Activated CD4-positive, alpha-beta T cell treated with anti-CD3 and anti-CD28 coated beads, Interleukin-2, Interleukin-6, amounts not matched to agents 100 ng/mL and 50 ng/mL, durations not matched to agents 16 hours and 8 hours (primary cell): ENCODE measurements at regions not wholly inside any gene's neighbourhood (a gene's known extent, or its start where the extent isn't known, plus 50 kb on each side); places are given as distances from the start of the nearest gene placed in this dataset.

Experiments
- DNase-seq: peaks from one replicate; pipeline ENCODE4 v3.0.0-alpha.2; 2020

GRCh38 chr16:80171746-80172145, 369.0 kb upstream of the DYNLRB2 start:
- DNase-seq: no peak

- DNase-seq: no peak
Observed at GRCh38 chr16:80171199-80171598, 369.6 kb upstream of the DYNLRB2 start.

GRCh38 chr16:80167657-80168390, 373.0 kb upstream of the DYNLRB2 start:
- DNase-seq: no peak

- no peak for DNase-seq
Observed at GRCh38 chr16:80166082-80166481, 374.7 kb upstream of the DYNLRB2 start.

- no peak for DNase-seq
Observed at GRCh38 chr16:80164966-80165550, 375.7 kb upstream of the DYNLRB2 start.

- no peak for DNase-seq
Observed at GRCh38 chr16:80163339-80163738, 377.5 kb upstream of the DYNLRB2 start.

GRCh38 chr16:80161799-80162739, 378.7 kb upstream of the DYNLRB2 start:
- no peak for DNase-seq

GRCh38 chr16:80158766-80159165, 382.0 kb upstream of the DYNLRB2 start:
- no peak for DNase-seq

GRCh38 chr16:80151722-80152111, 389.1 kb upstream of the DYNLRB2 start:
- DNase-seq: no peak

GRCh38 chr16:80150978-80151721, 389.6 kb upstream of the DYNLRB2 start:
- DNase-seq: no peak

GRCh38 chr16:80148826-80149225, 392.0 kb upstream of the DYNLRB2 start:
- DNase-seq: no peak

GRCh38 chr16:80147026-80147655, 393.7 kb upstream of the DYNLRB2 start:
- no peak for DNase-seq

- no peak for DNase-seq
Observed at GRCh38 chr16:80144191-80144590, 396.6 kb upstream of the DYNLRB2 start.

- DNase-seq: no peak
Observed at GRCh38 chr16:80142940-80143339, 397.9 kb upstream of the DYNLRB2 start.

- no peak for DNase-seq
Observed at GRCh38 chr16:80142281-80142680, 398.5 kb upstream of the DYNLRB2 start.

GRCh38 chr16:80129791-80130190, 411.0 kb upstream of the DYNLRB2 start:
- DNase-seq: no peak

GRCh38 chr16:80125677-80126076, 415.1 kb upstream of the DYNLRB2 start:
- DNase-seq: no peak

GRCh38 chr16:80123189-80123588, 417.6 kb upstream of the DYNLRB2 start:
- DNase-seq: no peak

- no peak for DNase-seq
Observed at GRCh38 chr16:80122115-80122514, 418.7 kb upstream of the DYNLRB2 start.

GRCh38 chr16:80121522-80121909, 419.3 kb upstream of the DYNLRB2 start:
- no peak for DNase-seq

- no peak for DNase-seq
Observed at GRCh38 chr16:80120899-80121521, 419.8 kb upstream of the DYNLRB2 start.

GRCh38 chr16:80117556-80118130, 423.1 kb upstream of the DYNLRB2 start:
- no peak for DNase-seq
